NOMO-1 treated with DMSO at 0.1 percent for 48 hours (cell line): ENCODE measurements at regions not wholly inside any gene's neighbourhood (a gene's known extent, or its start where the extent isn't known, plus 50 kb on each side); places are given as distances from the start of the nearest gene placed in this dataset.
A peak's percentile ranks its signal among the peaks of the same experiment; 100 is the strongest.
"Not testable (repeated sequence)": the region's sequence is repeated elsewhere in the genome, so short reads cannot be mapped to it uniquely, and the experiment has no call there.

Experiments used
- DNase-seq: peaks from one replicate; lab custom pipeline; 2025; ENCODE audit not compliant: unreplicated experiment; lab: John Stamatoyannopoulos, UW

GRCh38 chr4:77438549-77438948 lies 167.1 kb upstream of the CXCL13 start:
- no peak for DNase-seq

GRCh38 chr4:77443941-77444340 lies 161.7 kb upstream of the CXCL13 start:
- DNase-seq: no peak

GRCh38 chr4:77445823-77446222 lies 159.8 kb upstream of the CXCL13 start:
- no peak for DNase-seq

GRCh38 chr4:77446601-77447000 lies 159.0 kb upstream of the CXCL13 start:
- DNase-seq: no peak

DNA sequence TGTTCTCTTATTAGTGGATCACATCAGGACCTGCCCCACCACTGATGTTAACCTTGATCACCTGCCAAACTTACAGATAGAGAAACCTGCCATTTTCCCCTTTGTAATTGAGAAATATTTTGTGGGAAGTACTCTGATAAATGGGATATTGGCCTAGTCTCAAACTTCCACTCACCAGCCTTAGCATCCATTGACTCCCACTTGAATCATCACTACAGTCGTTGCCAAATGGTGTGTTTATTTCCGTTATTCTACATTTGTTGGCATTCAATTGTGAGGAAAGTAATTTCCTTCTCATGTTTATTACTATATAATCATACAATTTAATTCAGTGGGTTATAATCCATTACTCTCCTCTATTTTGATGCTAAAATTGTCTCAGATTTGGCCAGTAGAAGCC lies 156.4 kb upstream of the CXCL13 start:
- DNase-seq: no peak

GRCh38 chr4:77450006-77450405 lies 155.6 kb upstream of the CXCL13 start:
- no peak for DNase-seq

- no peak for DNase-seq
Observed at GRCh38 chr4:77451530-77451929, 154.1 kb upstream of the CXCL13 start.

DNA sequence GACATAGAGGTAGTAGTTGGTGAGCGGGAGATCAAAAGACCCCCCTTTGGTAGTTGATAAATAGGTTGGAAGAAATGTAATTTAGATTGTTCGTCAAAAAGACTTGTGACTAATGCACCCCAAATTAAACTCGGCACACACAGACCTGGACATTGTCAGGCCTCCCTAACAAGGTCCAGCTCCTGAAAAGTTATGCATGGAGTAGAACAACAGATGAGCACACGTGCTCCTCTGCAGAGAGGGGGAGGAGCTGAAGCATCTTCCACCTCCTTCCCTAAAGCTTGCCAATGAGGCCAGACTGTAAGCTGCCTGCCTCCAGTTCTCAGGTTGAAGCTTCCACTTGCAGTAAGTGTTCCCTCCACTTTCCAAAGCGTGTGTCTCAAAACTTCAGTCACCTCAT lies 153.5 kb upstream of the CXCL13 start:
- not testable (repeated sequence) for DNase-seq

DNA sequence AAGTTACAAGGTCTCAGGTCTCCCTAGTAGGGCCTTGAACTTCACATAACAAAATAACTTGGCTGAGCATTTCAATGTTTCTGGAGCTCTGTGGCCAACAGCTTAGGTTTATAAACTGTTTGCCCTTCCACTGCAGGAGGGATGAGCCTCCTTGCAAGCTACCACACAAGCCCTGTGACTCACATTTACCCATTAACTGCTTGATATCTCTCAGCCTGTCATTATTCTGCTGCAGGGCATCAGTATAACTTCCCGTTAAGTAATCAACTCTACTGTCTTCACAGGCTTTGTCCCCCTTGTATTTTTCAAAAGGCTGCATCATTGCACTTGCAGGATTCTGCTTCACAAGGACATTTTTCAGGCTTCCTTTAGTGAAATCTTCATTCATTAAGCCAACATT lies 151.7 kb upstream of the CXCL13 start:
- DNase-seq: no peak

DNA sequence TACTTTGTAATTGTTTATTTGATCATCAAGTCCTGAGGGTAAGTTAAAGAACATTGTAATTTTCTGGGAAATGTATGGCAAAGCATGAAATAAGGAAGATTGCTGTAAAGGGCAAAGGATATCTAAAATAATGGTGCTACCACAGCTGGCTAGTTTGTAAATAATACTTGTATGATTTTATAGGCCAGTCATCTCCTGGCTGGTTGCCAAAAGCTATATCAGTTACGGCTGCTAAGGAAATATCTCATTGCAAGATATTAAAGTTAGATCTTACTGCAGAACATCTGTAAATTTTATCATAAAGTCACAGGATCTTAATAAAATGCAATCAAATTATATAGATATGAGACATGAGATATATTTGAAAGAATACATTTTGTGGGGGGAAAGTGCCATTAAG lies 150.8 kb upstream of the CXCL13 start:
- DNase-seq: no peak

DNA sequence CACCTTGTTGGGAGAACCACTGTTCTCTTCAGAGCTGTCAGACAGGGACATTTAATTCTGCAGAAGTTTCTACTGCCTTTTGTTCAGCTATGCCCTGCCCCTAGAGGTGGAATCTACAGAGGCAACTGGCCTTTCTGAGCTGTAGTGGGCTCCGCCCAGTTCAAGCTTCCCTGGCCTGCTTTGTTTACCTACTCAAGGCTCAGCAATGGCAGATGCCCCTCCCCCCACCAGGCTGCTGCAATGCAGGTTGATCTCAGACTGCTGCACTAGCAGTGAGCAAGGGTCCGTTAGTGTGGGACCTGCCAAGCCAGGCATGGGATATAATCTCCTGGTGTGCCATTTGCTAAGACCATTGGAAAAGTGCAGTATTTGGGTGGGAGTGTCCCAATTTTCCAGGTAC lies 141.5 kb upstream of the CXCL13 start:
- not testable (repeated sequence) for DNase-seq

GRCh38 chr4:77465271-77465670 lies 140.3 kb upstream of the CXCL13 start:
- DNase-seq: no peak

DNA sequence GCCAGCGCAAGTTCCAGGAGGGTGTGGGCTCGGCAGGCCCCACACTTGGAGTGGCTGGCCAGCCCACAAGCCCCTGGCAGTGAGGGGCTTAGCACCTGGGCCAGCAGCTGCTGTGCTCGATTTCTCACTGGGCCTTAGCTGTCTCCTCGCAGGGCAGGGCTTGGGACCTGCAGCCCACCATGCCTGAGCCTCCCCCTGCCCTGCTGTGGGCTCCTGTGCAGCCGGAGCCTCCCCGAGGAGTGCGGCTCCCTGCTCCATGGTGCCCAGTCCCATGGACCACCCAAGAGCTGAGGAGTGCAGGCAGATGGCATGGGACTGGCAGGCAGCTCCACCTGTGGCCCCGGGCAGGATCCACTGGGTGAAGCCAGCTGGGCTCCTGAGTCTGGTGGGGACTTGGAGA lies 139.2 kb upstream of the CXCL13 start:
- DNase-seq: no peak

- no peak for DNase-seq
Observed at GRCh38 chr4:77471821-77472495, 133.7 kb upstream of the CXCL13 start.

- DNase-seq: peak; percentile 3
Observed at GRCh38 chr4:77473509-77473908, 132.1 kb upstream of the CXCL13 start.

DNA sequence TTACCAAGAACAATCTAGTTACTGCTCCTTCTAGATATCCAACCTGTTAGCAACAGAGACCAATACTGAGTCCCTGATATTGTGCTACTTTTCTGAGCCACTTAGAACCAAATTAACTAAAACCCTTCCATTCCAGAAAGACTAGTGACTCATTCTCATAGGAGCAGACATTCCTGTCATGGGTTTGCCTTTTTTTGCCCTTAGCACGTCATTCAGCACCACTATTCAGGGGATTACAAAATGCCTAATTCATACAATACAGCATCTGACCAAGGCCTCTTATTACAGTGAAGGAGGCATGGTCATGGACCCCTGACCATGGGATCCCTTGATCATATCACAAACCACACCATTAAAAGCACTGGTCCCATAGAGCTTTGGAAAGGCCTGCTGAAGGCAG lies 123.8 kb upstream of the CXCL13 start:
- DNase-seq: no peak

DNA sequence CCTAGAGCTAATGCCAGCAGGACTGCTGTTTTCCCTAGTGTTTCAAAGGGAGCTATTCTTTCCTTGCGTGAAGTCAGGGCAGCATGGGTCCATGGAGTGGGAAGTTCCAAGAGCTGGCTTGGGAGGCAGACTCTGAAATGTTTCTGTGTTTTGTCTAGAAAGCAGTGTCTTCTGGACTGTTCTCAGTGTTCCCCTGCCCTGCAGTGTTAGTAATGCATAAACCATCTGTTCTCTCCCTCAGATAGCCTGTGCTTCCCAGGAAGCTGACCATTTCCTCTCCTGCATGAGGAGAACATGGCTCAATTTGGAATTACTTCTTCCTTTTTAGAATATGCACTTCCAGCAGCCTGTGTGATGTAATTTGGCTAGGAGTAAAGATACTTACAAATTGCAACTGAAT lies 116.7 kb upstream of the CXCL13 start:
- DNase-seq: no peak

- no peak for DNase-seq
Observed at GRCh38 chr4:77493120-77493752, 112.4 kb upstream of the CXCL13 start.

DNA sequence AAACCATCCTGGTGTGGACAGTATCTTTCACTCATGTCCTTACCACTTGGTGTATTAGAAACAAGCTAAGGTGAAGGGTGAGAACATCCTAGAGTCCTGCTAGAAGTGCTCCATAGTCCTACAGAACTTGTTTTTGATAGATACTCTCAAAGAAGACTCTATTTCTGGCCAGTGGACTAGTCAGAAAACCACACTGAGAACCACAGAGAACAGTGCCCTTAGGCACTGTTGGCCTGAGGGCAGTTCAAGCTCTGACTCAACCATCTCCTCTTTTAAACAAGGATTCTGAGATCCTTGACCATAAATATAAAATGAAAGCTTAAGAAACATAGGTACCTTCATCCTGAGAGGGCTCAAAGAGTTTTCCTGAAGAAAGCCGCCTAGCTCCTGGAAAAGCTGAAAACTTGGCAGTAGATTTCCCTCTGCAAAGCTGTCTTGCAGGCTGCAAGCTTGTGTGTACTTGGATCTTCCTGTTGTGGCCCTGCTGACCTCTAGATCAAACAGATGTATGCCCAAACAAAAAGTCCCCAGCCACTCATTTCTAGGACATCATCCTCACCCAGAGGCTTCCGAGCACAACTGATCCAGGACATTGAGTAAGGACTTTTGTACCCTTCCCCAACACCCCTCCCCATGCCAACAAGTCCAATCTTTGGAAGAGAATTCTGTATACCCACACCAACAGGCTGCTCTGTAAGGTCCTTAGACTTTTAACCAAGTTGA lies 111.6 kb upstream of the CXCL13 start:
- no peak for DNase-seq

- DNase-seq: no peak
Observed at GRCh38 chr4:77496457-77496856, 109.2 kb upstream of the CXCL13 start.

DNA sequence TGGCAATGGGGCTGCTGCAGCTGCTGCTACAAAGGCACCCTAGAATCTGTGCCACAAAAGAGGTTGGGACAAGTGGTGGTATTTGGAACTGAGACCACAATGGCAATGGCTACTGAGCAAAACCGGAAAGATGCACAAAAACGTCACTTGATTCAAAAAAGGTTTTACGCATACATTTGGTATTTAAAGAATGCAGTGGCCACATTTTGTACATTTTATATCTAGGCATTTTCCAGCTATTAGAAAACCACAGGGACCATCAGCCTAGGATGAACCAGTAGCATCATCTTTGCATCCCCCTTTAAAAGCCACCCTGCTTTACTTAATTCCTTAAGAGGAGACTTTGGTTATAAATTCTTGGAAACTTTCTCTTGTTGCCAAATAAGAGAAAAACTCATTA lies 104.8 kb upstream of the CXCL13 start:
- DNase-seq: no peak

- DNase-seq: no peak
Observed at GRCh38 chr4:77501240-77501639, 104.4 kb upstream of the CXCL13 start.
